ENCODE measurements at regions not wholly inside any gene's neighbourhood (a gene's known extent, or its start where the extent isn't known, plus 50 kb on each side); places are given as distances from the start of the nearest gene placed in this dataset.

GRCh38 chr2:18345848-18346247, 214.6 kb downstream of the RDH14 start:
- TF ChIP-seq, protein P1, sequence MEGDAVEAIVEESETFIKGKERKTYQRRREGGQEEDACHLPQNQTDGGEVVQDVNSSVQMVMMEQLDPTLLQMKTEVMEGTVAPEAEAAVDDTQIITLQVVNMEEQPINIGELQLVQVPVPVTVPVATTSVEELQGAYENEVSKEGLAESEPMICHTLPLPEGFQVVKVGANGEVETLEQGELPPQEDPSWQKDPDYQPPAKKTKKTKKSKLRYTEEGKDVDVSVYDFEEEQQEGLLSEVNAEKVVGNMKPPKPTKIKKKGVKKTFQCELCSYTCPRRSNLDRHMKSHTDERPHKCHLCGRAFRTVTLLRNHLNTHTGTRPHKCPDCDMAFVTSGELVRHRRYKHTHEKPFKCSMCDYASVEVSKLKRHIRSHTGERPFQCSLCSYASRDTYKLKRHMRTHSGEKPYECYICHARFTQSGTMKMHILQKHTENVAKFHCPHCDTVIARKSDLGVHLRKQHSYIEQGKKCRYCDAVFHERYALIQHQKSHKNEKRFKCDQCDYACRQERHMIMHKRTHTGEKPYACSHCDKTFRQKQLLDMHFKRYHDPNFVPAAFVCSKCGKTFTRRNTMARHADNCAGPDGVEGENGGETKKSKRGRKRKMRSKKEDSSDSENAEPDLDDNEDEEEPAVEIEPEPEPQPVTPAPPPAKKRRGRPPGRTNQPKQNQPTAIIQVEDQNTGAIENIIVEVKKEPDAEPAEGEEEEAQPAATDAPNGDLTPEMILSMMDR (IDR thresholded peaks at IDR 0.05) = no peak
- TF ChIP-seq ZFX (IDR thresholded peaks at IDR 0.05; ENCODE audit: borderline replicate concordance) = no peak
